Chondrocyte (in vitro differentiated cells): ENCODE measurements at regions not wholly inside any gene's neighbourhood (a gene's known extent, or its start where the extent isn't known, plus 50 kb on each side); places are given as distances from the start of the nearest gene placed in this dataset.

Experiments
- DNase-seq: peaks from one replicate; pipeline ENCODE4 v3.0.0; 2021; ENCODE audit warnings: mixed read lengths, low spot score
- H3K27ac Mint-ChIP-seq: one replicate; pipeline ENCODE4 v1.8.0; 2021; ENCODE audit warnings: mild to moderate bottlenecking, moderate library complexity, mixed read lengths; ENCODE audit not compliant: unreplicated experiment
- H3K27me3 Mint-ChIP-seq: 2 replicates; pipeline ENCODE4 v1.8.0; 2021; ENCODE audit warnings: low read depth, mixed read lengths
- H3K36me3 Mint-ChIP-seq: 2 replicates; pipeline ENCODE4 v1.8.0; 2021; ENCODE audit warnings: low read depth, mixed read lengths
- H3K4me1 Mint-ChIP-seq: 2 replicates; pipeline ENCODE4 v1.8.0; 2021; ENCODE audit warnings: low read depth, mild to moderate bottlenecking, mixed read lengths
- H3K4me3 Mint-ChIP-seq: one replicate; pipeline ENCODE4 v1.8.0; 2021; ENCODE audit warnings: mild to moderate bottlenecking, moderate library complexity, mixed read lengths; ENCODE audit not compliant: unreplicated experiment
- H3K9me3 Mint-ChIP-seq: 2 replicates; pipeline ENCODE4 v1.8.0; 2021; ENCODE audit warnings: low read depth, mixed read lengths
- TF ChIP-seq, protein P1 (sequence below): fragments of 200-600 bp; sonication (generic); IDR thresholded peaks from 2 replicates; pipeline ENCODE4 v1.5.0; 2021; ENCODE audit warnings: antibody characterized with exemption, mild to moderate bottlenecking, moderate library complexity

DNA sequence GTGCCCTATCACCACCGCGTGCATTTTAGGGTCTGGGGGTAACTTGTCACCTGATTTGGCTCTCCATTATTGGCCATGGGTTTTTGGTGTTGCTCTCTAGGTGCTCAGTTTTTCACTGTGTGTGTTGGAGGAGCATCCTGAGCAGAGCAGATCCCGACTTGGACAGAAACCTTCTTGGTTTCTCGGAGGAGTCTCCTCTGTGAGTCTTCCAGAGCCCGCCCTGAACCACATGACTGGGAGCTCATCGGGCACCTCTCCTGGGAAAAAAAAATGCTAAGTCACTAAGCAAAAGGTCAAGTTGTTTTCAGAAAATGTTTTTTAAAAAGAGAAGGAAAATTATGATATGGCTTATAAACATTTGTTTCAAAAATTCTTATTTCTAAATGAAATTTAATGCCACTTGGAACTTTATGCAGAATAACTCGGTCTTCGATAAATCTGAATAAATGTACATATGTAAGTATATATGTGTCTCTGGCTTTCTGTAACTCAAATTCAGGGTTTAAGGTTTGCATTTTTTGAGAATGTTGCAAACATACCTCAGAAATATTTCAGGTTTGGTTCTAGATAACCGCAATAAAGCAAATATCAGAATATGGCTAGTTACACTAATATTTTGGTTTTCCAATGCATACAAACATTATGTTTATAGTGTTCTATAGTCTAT, 255.2 kb downstream of the AUH start:
- H3K27me3 Mint-ChIP-seq, result no peaks in the 10 kb centered on the region
- H3K27ac Mint-ChIP-seq, result no peak overlapping the region
- H3K36me3 Mint-ChIP-seq, result no peaks in the 10 kb centered on the region
- no peak for DNase-seq
- TF ChIP-seq, protein P1, sequence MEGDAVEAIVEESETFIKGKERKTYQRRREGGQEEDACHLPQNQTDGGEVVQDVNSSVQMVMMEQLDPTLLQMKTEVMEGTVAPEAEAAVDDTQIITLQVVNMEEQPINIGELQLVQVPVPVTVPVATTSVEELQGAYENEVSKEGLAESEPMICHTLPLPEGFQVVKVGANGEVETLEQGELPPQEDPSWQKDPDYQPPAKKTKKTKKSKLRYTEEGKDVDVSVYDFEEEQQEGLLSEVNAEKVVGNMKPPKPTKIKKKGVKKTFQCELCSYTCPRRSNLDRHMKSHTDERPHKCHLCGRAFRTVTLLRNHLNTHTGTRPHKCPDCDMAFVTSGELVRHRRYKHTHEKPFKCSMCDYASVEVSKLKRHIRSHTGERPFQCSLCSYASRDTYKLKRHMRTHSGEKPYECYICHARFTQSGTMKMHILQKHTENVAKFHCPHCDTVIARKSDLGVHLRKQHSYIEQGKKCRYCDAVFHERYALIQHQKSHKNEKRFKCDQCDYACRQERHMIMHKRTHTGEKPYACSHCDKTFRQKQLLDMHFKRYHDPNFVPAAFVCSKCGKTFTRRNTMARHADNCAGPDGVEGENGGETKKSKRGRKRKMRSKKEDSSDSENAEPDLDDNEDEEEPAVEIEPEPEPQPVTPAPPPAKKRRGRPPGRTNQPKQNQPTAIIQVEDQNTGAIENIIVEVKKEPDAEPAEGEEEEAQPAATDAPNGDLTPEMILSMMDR, result no peak
- no peak overlapping the region for H3K4me3 Mint-ChIP-seq
- H3K9me3 Mint-ChIP-seq, result peaks cover 21% of the 10 kb centered on the region
- peaks cover 9% of the 10 kb centered on the region for H3K4me1 Mint-ChIP-seq

DNA sequence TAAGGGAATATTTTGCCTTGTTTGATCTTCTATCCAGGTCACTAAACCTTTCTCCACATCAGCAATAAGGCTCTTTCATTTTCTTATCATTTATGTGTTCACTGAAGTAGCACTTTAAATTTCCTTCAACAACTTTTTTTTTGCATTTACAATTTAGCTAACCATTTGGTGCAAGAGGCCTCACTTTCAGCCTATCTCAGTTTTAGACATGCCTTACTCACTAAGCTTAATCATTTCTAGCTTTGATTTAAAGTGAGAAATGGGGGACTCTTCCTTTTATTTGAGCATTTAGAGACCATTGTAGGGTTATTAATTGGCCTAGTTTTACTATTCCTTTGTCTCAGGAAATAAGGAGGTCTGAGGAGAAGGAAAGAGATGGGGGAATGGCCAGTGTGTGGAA, 250.5 kb downstream of the AUH start:
- TF ChIP-seq, protein P1, result no peak

DNA sequence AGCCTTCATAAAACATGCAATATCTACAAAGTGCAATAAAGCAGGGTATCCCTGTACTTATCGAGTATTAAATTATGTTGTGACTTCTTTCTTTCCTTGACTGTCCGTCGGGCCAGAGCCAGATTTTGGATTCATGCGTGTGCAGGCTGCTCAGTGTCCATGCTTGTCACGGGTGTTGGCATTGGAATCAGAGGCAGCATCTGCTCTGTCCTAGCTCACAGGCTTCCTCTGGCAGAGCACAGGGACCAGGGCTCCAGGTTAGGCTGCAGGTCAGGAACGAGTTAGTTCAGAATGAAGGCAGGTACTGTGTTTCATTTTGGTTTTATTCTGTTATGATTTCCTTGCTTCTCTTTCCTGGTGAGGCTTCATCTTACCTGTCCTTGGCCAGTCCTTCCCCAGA, 249.8 kb downstream of the AUH start:
- Mint-ChIP-seq H3K9me3 (peaks cover 21% of the 10 kb centered on the region), H3K4me1 (peaks cover 14% of the 10 kb centered on the region), H3K4me3 (no peak overlapping the region), H3K27me3 (no peaks in the 10 kb centered on the region), H3K27ac (no peak overlapping the region), H3K36me3 (no peaks in the 10 kb centered on the region)
- TF ChIP-seq, protein P1, result no peak
- no peak for DNase-seq

More for the DNA sequence above, 250.5 kb downstream of the AUH start:
- Mint-ChIP-seq H3K9me3 (peaks cover 21% of the 10 kb centered on the region), H3K27ac (no peak overlapping the region), H3K4me1 (peaks cover 9% of the 10 kb centered on the region), H3K27me3 (no peaks in the 10 kb centered on the region), H3K4me3 (no peak overlapping the region), H3K36me3 (no peaks in the 10 kb centered on the region)
- no peak for DNase-seq

DNA sequence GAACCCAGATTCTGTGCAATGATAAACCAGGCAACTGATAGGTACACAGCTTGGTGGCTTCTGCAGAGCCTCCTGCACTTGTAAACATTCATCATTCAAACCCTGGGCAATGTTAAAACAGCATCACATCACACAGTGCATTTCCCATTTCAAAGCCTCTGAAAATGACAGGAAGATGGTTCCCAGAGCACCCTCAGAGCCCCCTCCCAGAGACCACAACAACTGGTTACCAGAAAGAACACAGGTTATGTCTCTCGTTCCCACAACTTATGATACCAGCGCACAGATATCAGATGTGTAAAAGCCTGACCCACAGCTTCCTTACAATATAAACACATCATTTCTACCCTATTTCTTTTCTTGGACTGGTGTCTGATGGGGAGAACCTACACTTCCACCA, 248.7 kb downstream of the AUH start:
- Mint-ChIP-seq H3K4me3 (no peak overlapping the region), H3K36me3 (peaks cover 1% of the 10 kb centered on the region), H3K9me3 (peaks cover 21% of the 10 kb centered on the region), H3K27me3 (no peaks in the 10 kb centered on the region), H3K27ac (no peak overlapping the region), H3K4me1 (peaks cover 18% of the 10 kb centered on the region)
- no peak for DNase-seq
- TF ChIP-seq, protein P1, result no peak

DNA sequence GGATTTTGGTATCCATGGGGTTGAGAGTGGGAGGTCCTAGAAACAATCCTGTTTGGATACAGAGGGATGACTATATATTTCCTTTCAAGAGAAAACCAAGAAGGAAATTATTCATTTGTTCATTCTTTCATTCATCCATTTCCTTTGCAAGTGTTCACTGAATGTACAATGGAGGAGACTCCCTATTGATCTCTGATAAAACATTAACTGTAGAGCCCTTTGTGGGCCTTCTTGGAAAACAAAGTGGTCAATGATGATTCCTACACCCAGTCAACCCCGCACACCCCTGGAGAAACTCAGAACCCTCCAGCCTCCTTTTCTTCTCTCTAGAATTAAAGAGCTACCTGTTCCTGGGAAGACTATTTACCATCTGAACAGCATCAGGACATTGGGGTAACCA, 247.3 kb downstream of the AUH start:
- H3K4me3 Mint-ChIP-seq, result no peak overlapping the region
- peaks cover 32% of the 10 kb centered on the region for H3K4me1 Mint-ChIP-seq
- H3K36me3 Mint-ChIP-seq, result peaks cover 1% of the 10 kb centered on the region
- TF ChIP-seq, protein P1, result no peak
- H3K27me3 Mint-ChIP-seq, result no peaks in the 10 kb centered on the region
- H3K9me3 Mint-ChIP-seq, result peaks cover 20% of the 10 kb centered on the region
- no peak for DNase-seq
- H3K27ac Mint-ChIP-seq, result no peak overlapping the region
